GM12875 (cell line): ENCODE measurements at regions not wholly inside any gene's neighbourhood (a gene's known extent, or its start where the extent isn't known, plus 50 kb on each side); places are given as distances from the start of the nearest gene placed in this dataset.

Experiments
- H3K4me3 ChIP-seq: one replicate; pipeline ENCODE4 v1.5.1; 2011; ENCODE audit warnings: low read depth, low read length, control low read depth
- CTCF ChIP-seq: IDR thresholded peaks from 2 replicates; pipeline ENCODE4 v1.5.1; 2011; ENCODE audit warnings: low read depth, mild to moderate bottlenecking, control low read depth, inconsistent platforms, low read length, moderate library complexity, borderline replicate concordance; ENCODE audit not compliant: insufficient read depth

GRCh38 chr2:239543702-239544101, 142.9 kb upstream of the HDAC4 start:
- no peak for TF ChIP-seq CTCF
- no peak overlapping the region for H3K4me3 ChIP-seq

- no peak overlapping the region for H3K4me3 ChIP-seq
- TF ChIP-seq CTCF: no peak
Observed at GRCh38 chr2:239540174-239540573, 139.4 kb upstream of the HDAC4 start.

DNA sequence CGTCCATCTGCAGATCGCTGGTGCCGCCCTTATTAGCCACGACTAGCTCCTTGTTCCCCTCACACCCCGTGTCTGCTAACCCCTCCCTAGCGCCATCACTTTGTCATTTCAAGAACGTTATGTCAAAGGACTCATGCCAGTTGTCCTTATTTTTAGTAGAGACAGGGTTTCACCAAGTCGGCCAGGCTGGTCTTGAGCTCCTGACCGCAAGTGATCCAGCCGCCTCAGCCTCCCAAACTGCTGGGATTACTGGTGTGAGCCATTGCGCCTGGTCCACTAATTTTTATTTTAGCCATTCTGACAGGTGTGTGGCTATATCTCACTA, 138.9 kb upstream of the HDAC4 start:
- H3K4me3 ChIP-seq: no peak overlapping the region
- no peak for TF ChIP-seq CTCF

GRCh38 chr2:239539083-239539775, 138.4 kb upstream of the HDAC4 start:
- no peak overlapping the region for H3K4me3 ChIP-seq
- no peak for TF ChIP-seq CTCF

- no peak overlapping the region for H3K4me3 ChIP-seq
- TF ChIP-seq CTCF: no peak
Observed at GRCh38 chr2:239538357-239539052, 137.7 kb upstream of the HDAC4 start.

GRCh38 chr2:239537633-239538356, 137.0 kb upstream of the HDAC4 start:
- H3K4me3 ChIP-seq: no peak overlapping the region
- no peak for TF ChIP-seq CTCF

- TF ChIP-seq CTCF: no peak
- H3K4me3 ChIP-seq: no peak overlapping the region
Observed at GRCh38 chr2:239536186-239536585, 135.4 kb upstream of the HDAC4 start.
